Ectodermal cell (in vitro differentiated cells): ENCODE measurements at regions not wholly inside any gene's neighbourhood (a gene's known extent, or its start where the extent isn't known, plus 50 kb on each side); places are given as distances from the start of the nearest gene placed in this dataset.

Experiments used
- H3K27ac ChIP-seq: 2 replicates; pipeline ENCODE4 v1.7.0; 2013; ENCODE audit warnings: mild to moderate bottlenecking, low read depth, low read length; ENCODE audit not compliant: insufficient read depth, poor library complexity, severe bottlenecking
- H3K27me3 ChIP-seq: 2 replicates; pipeline ENCODE4 v1.7.0; 2013; ENCODE audit warnings: mild to moderate bottlenecking, low read length; ENCODE audit not compliant: insufficient read depth, control insufficient read depth, poor library complexity, severe bottlenecking
- H3K36me3 ChIP-seq: one replicate; pipeline ENCODE4 v1.7.0; 2013; ENCODE audit warnings: low read length; ENCODE audit not compliant: control insufficient read depth, insufficient read depth
- H3K4me1 ChIP-seq: one replicate; pipeline ENCODE4 v1.7.0; 2013; ENCODE audit warnings: low read length; ENCODE audit not compliant: control insufficient read depth, insufficient read depth
- H3K4me3 ChIP-seq: 2 replicates; pipeline ENCODE4 v1.7.0; 2013; ENCODE audit warnings: low read depth, low read length, control low read depth; ENCODE audit not compliant: insufficient read depth
- H3K9me3 ChIP-seq: 2 replicates; pipeline ENCODE4 v1.7.0; 2013; ENCODE audit warnings: mild to moderate bottlenecking, low read length, moderate library complexity; ENCODE audit not compliant: control insufficient read depth
- WGBS, 2 experiments: methylation state at CpG; one replicate each; pipeline ENCODE4 v1.1.7; 2013; ENCODE audit warnings: missing lambda C conversion rate in 2 of 2; 5-methylcytosine and 5-hydroxymethylcytosine counted together

DNA sequence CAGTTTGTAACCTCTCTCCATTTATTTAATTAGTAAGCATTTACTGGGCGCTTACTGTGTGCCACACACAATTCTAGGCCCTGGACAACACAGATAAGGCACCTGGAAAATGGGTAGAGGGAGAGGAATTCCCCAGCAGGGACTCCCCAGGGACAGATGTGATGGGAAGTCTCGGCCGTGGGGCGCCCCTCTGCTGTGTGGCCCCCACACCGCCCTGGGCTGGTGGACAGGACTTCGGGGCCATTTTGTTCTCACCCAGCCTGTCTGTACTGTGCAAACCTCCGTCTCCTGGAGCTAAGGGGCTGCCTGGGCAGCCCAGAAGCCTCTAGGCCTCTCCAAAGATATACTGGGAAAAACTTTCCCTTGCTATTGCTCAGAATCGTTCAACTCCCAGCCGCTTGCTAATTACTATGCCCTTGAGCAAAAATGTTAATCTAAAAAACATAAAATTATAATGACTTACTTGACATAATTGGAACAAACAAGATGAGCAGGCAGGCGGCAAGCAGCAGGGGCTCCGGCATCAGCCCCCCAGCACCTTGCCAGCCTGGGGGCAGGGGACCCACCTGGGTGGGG, 64.4 kb upstream of the NCOR2 start:
- H3K27ac ChIP-seq = no peak overlapping the region
- no peaks in the 10 kb centered on the region for H3K27me3 ChIP-seq
- H3K4me1 ChIP-seq = peaks cover 5% of the 10 kb centered on the region
- no peaks in the 10 kb centered on the region for H3K36me3 ChIP-seq
- no peaks in the 10 kb centered on the region for H3K9me3 ChIP-seq
- 87 to 93% methylated on average over 11 of the region's 11 CpGs for WGBS, 2 experiments
- H3K4me3 ChIP-seq = no peak overlapping the region

DNA sequence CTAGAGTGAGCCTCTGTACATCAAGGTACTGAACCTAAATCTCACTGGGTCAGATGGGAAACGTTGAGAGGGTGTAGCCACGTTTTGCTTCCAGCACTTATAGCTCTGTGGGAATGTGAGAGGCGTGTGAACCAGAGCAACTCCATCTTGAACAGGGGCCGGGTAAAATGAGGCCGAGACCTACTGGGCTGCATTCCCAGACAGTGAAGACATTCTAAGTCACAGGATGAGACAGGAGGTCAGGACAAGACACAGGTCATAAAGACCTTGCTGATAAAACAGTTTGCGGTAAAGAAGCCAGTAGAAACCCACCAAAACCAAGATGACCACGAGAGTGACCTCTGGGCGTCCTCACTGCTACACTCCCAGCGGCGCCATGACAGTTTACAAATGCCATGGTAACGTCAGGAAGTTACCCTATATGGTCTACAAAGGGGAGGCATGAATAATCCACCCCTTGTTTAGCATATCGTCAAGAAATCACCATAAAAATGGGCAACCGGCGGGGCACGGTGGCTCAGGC, 63.4 kb upstream of the NCOR2 start:
- no peaks in the 10 kb centered on the region for H3K27me3 ChIP-seq
- H3K9me3 ChIP-seq = no peaks in the 10 kb centered on the region
- peaks cover 5% of the 10 kb centered on the region for H3K4me1 ChIP-seq
- no peaks in the 10 kb centered on the region for H3K36me3 ChIP-seq
- WGBS, 2 experiments = 68 to 71% methylated on average over 15 of the region's 15 CpGs
- H3K27ac ChIP-seq = no peak overlapping the region
- H3K4me3 ChIP-seq = no peak overlapping the region

DNA sequence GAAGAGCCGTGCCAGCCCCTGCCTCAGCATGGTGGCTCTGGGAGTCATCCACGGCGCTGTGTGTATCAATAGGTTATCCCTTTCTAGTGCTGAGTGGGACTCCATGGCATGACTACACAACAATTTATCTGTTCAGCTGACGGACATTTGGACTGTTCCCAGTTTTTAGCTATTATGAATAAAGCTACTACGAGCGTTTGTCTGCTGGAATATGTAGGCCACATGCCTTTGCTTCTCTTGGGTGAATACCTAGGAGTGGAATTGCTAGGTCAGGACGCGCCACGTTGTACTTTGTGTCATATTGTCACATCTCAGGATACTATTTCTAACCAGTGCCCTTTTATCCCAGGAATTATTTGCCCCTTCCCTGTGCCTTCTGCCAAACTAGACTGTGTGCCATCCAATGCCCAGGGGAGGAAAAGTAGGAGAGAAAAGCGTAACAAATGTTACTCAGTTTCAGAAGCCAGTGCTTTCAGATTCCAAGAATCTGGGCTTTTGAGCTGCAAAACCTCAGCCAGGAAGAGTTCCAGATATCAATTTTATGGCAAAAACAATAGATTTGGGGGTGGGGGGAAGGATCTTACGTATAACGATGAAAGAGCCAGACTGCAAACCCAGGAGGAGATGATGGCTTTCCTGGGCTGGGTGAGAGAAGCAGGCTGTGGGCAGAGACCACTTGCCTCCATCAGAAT, 62.5 kb upstream of the NCOR2 start:
- 93 to 96% methylated on average over 12 of the region's 12 CpGs for WGBS, 2 experiments
- no peak overlapping the region for H3K4me3 ChIP-seq
- no peaks in the 10 kb centered on the region for H3K9me3 ChIP-seq
- no peaks in the 10 kb centered on the region for H3K36me3 ChIP-seq
- peaks cover 5% of the 10 kb centered on the region for H3K4me1 ChIP-seq
- H3K27ac ChIP-seq = no peak overlapping the region
- no peaks in the 10 kb centered on the region for H3K27me3 ChIP-seq

DNA sequence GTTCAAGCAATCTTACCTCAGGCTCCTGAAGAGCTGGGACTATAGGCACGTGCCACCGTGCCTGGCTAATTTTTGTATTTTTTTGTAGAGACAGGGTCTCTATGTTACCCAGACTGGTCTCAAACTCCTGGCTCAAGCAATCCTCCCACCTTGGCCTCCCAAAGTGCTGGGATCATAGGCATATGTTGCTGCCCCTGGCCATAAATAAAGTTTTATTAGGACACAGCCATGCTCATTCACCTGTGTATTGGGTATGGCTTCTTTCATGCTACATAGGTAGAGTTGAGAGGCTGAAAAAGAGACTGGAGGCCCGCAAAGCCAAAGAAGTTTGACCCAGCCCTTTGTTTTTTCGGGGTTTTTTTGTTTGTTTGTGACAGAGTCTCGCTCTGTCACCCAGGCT, 61.7 kb upstream of the NCOR2 start:
- WGBS, 2 experiments = 94 to 95% methylated on average over 5 of the region's 5 CpGs
- Histone ChIP-seq H3K4me1 (peaks cover 5% of the 10 kb centered on the region), H3K27me3 (no peaks in the 10 kb centered on the region), H3K9me3 (no peaks in the 10 kb centered on the region), H3K36me3 (no peaks in the 10 kb centered on the region), H3K4me3 (no peak overlapping the region), H3K27ac (no peak overlapping the region)

DNA sequence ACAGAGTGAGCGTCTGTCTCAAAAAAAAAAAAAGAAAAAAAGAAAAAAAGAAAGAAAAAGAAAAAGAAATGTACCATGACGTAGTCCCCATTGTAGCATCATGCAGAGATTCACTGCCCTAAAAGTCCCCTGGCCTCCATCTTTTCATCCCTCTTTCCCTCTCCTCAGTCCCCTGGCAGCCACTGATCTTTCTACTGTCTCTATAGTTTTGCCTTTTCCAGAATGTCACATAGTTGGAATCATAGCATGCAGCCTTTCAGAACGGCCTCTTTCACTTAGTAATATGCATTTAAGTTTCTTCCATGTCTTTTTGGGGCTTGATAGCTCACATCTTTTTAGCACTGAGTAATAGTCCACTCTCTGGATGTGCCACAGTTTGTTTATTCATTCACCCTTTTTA, 60.5 kb upstream of the NCOR2 start:
- Histone ChIP-seq H3K4me3 (no peak overlapping the region), H3K9me3 (no peaks in the 10 kb centered on the region), H3K4me1 (peaks cover 6% of the 10 kb centered on the region), H3K27ac (no peak overlapping the region), H3K27me3 (no peaks in the 10 kb centered on the region), H3K36me3 (no peaks in the 10 kb centered on the region)
- 85 to 93% methylated on average over 3 of the region's 3 CpGs for WGBS, 2 experiments

GRCh38 chr12:124626971-124627411, 59.6 kb upstream of the NCOR2 start:
- no peaks in the 10 kb centered on the region for H3K9me3 ChIP-seq
- WGBS, 2 experiments = 90 to 93% methylated on average over 5 of the region's 5 CpGs
- no peak overlapping the region for H3K27ac ChIP-seq
- no peaks in the 10 kb centered on the region for H3K27me3 ChIP-seq
- peaks cover 3% of the 10 kb centered on the region for H3K4me1 ChIP-seq
- no peak overlapping the region for H3K4me3 ChIP-seq
- no peaks in the 10 kb centered on the region for H3K36me3 ChIP-seq

DNA sequence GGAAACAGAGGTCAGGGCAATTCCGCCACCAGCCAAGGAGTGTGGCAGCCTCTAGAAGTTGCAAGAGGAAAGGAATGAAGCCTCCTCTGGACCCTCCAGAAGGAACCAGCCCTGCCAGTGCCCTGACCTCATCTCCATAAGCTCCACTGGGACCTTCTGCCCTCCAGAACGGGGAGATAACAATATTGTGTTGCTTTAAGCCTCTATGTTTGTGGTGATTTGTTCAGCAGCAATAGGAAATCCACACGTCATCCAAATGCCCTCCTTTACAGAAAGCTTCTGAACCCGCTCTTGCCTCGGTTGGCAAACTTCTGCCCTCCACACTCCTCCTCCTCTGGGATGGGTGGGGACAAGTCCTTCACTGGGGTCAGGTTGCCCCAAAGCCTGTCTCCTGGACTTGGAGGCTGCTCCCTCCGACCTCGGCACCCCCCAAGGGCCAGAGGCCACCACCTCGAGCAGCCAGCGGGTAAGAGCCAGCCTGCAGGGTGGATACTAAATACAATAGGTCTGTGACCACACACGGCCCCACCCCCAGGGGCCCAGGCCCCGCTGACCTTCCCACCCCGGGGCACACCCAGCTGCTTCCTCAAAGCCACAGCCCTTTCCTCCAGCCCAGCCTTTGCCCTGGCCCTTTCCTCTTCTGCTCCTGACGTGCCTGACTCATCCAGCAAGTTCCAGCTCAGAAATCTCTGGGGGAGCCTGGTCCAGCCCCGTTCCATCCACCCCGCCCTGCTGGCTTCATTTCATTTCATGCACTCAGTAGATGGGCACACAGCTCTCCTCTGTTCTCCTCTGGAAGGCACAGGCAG, 58.7 kb upstream of the NCOR2 start:
- peaks cover 3% of the 10 kb centered on the region for H3K4me1 ChIP-seq
- no peaks in the 10 kb centered on the region for H3K9me3 ChIP-seq
- H3K27ac ChIP-seq = no peak overlapping the region
- no peak overlapping the region for H3K4me3 ChIP-seq
- H3K36me3 ChIP-seq = no peaks in the 10 kb centered on the region
- no peaks in the 10 kb centered on the region for H3K27me3 ChIP-seq
- 61 to 62% methylated on average over 14 to 15 of the region's 15 CpGs for WGBS, 2 experiments

GRCh38 chr12:124624823-124625222, 57.4 kb upstream of the NCOR2 start:
- no peaks in the 10 kb centered on the region for H3K36me3 ChIP-seq
- no peaks in the 10 kb centered on the region for H3K9me3 ChIP-seq
- peaks cover 3% of the 10 kb centered on the region for H3K4me1 ChIP-seq
- no peak overlapping the region for H3K27ac ChIP-seq
- 86 to 88% methylated on average over 10 of the region's 10 CpGs for WGBS, 2 experiments
- H3K4me3 ChIP-seq = no peak overlapping the region
- H3K27me3 ChIP-seq = no peaks in the 10 kb centered on the region

DNA sequence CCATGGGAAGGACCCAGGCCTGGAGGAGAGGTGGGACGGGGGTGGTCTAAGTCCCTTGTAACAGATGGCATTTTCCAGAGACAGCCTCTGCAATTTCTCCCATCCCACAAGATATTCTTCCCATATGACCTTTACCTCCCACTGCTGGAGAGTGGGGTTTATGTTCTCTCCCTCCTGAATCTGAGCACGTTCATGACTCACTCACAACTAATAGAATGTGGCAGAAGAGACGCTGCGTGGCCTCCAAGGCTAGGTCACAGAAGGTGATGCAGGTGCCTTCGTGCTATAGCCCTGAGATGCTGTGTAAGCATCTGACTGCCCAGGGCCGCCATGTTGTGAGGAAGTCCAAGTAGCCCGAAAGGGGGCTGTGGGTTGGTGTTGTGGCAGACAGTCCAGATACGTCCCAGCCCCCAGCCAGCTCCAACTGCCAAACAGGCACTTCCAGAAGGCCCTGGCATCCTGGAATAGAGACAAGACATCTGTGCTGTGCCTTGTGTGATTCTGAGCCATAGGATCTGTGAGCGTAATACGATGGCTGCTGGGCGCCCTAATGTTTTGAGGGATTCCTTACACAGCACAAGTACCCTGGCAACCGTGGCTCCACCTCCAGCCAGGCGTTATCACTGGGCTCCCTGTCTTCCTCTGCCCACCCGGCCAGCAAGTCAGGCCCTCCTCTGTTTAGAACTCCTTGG, 56.1 kb upstream of the NCOR2 start:
- no peak overlapping the region for H3K27ac ChIP-seq
- 93 to 94% methylated on average over 14 of the region's 14 CpGs for WGBS, 2 experiments
- H3K27me3 ChIP-seq = no peaks in the 10 kb centered on the region
- H3K4me3 ChIP-seq = no peak overlapping the region
- H3K9me3 ChIP-seq = no peaks in the 10 kb centered on the region
- H3K4me1 ChIP-seq = peaks cover 3% of the 10 kb centered on the region
- H3K36me3 ChIP-seq = no peaks in the 10 kb centered on the region

DNA sequence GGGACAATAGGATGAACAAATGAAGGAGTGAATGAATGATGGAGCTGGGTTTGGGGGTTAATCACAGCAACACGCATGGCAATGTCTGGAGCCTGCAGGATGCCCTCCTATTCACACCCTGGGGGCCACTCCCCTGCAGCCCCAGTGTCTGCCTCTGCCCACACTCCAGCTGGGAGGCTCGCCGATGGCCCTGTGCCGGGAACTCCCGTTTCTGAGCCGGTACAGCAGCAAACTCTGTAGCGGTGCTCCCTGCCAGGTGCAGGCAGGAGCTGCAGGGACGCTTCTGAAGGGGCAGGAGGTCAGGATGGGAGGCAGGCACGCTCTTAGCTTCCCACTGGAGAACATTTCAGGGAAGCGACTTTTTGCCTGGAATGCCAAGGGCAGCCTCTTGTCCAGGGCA, 55.4 kb upstream of the NCOR2 start:
- peaks cover 3% of the 10 kb centered on the region for H3K4me1 ChIP-seq
- no peaks in the 10 kb centered on the region for H3K36me3 ChIP-seq
- no peak overlapping the region for H3K27ac ChIP-seq
- no peaks in the 10 kb centered on the region for H3K27me3 ChIP-seq
- 87 to 90% methylated on average over 10 of the region's 10 CpGs for WGBS, 2 experiments
- H3K4me3 ChIP-seq = no peak overlapping the region
- no peaks in the 10 kb centered on the region for H3K9me3 ChIP-seq
